ENCODE measurements at regions not wholly inside any gene's neighbourhood (a gene's known extent, or its start where the extent isn't known, plus 50 kb on each side); places are given as distances from the start of the nearest gene placed in this dataset.

DNA sequence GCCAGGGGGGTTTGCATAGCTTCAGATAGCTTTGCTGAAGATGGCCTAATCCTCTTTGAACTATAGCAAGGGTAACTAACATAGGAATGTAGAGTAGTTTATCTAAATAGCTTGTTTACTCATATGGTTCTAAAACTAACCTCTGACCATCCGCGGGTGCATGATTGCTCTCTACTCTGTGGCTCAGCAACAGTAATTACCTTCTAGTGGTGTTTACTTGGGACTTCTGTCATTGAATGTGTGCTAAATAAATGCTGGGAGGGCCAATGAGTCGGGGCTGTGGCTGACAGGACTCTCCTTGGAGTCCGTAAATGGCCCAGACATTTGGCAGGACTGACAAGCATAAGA lies 1461.9 kb downstream of the UQCRFS1 start:
- no peaks in the 10 kb centered on the region for H3K79me2 ChIP-seq (ENCODE audit: low read depth)
- H4K20me1 ChIP-seq (ENCODE audit: insufficient read depth) = peaks cover 5% of the 10 kb centered on the region; the same call in 1 of the 2 replicates
- intact Hi-C loops (cut with micrococcal nuclease; ENCODE audit: unreplicated experiment) = no loop called here
- BruUV-seq (replicated peaks) = no TSS peak
- H3F3A ChIP-seq (ENCODE audit: insufficient read depth, low read depth) = no peaks in the 10 kb centered on the region
- TF ChIP-seq, protein P1, sequence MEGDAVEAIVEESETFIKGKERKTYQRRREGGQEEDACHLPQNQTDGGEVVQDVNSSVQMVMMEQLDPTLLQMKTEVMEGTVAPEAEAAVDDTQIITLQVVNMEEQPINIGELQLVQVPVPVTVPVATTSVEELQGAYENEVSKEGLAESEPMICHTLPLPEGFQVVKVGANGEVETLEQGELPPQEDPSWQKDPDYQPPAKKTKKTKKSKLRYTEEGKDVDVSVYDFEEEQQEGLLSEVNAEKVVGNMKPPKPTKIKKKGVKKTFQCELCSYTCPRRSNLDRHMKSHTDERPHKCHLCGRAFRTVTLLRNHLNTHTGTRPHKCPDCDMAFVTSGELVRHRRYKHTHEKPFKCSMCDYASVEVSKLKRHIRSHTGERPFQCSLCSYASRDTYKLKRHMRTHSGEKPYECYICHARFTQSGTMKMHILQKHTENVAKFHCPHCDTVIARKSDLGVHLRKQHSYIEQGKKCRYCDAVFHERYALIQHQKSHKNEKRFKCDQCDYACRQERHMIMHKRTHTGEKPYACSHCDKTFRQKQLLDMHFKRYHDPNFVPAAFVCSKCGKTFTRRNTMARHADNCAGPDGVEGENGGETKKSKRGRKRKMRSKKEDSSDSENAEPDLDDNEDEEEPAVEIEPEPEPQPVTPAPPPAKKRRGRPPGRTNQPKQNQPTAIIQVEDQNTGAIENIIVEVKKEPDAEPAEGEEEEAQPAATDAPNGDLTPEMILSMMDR (conservative IDR thresholded peaks at IDR 0.05) = no peak
- TF ChIP-seq EZH2 (IDR thresholded peaks at IDR 0.05; ENCODE audit: low read depth) = no peak
- H3K4me1 ChIP-seq (replicated peaks; ENCODE audit: insufficient read depth) = no peaks in the 10 kb centered on the region
- no peak overlapping the region for H3K27ac ChIP-seq
- no peaks in the 10 kb centered on the region for H3K9me3 ChIP-seq (ENCODE audit: insufficient read depth, low read depth)
- H3K27me3 ChIP-seq (ENCODE audit: insufficient read depth, low read depth) = no peaks in the 10 kb centered on the region
- ChIA-PET CTCF (no interaction called here), POLR2A (ENCODE audit: unreplicated experiment) (no interaction called here)
- no peaks in the 10 kb centered on the region for H3K9me2 ChIP-seq (ENCODE audit: insufficient read depth)
- no peaks in the 10 kb centered on the region for H3K36me3 ChIP-seq (ENCODE audit: low read depth)
- H2AFZ ChIP-seq = no peak overlapping the region
- no peak overlapping the region for H3K4me3 ChIP-seq
- DNase-seq = no peak
- no peak overlapping the region for H3K4me2 ChIP-seq

DNA sequence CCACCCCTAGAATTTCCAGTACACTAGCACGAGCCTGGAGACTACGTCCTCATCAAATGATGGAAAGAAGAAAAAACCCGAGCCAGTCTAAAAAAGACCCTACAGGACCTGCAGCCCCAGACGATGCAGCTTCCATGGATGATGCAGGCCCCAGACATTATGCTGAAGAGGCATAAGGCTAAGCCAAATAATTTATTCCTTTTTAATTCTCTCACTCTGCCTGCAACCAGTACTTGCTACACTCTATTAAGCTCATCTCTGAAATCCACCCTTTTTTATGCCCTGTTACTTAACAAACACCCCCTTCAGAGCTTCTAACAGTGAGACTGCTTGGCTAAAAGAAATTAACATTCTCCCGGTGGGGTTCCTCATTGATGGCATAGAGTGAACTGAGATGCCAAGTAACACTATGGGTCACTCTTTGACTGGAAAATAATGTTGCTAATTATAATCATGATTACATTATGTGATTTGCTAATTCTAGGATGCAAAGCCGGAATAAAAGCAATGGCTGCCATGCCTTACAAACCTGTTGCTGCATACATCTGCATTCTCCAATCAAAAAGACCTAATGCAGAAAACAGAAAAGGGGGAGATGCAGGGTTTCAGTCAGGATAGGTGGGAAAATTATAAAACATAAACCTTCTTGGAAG lies 1462.4 kb downstream of the UQCRFS1 start:
- H4K20me1 ChIP-seq (ENCODE audit: insufficient read depth) = peaks cover 5% of the 10 kb centered on the region; the same call in 1 of the 2 replicates
- no peaks in the 10 kb centered on the region for H3K9me3 ChIP-seq (ENCODE audit: insufficient read depth, low read depth)
- ChIA-PET POLR2A (ENCODE audit: unreplicated experiment) (no interaction called here), CTCF (no interaction called here)
- H3K79me2 ChIP-seq (ENCODE audit: low read depth) = no peaks in the 10 kb centered on the region
- no peak overlapping the region for H3K4me2 ChIP-seq
- H3K27me3 ChIP-seq (ENCODE audit: insufficient read depth, low read depth) = no peaks in the 10 kb centered on the region
- H3K27ac ChIP-seq = no peak overlapping the region
- no peaks in the 10 kb centered on the region for H3K36me3 ChIP-seq (ENCODE audit: low read depth)
- TF ChIP-seq, protein P1 (conservative IDR thresholded peaks at IDR 0.05) = no peak
- TF ChIP-seq EZH2 (IDR thresholded peaks at IDR 0.05; ENCODE audit: low read depth) = no peak
- H2AFZ ChIP-seq = no peak overlapping the region
- no peak for DNase-seq
- intact Hi-C loops (cut with micrococcal nuclease; ENCODE audit: unreplicated experiment) = no loop called here
- no peaks in the 10 kb centered on the region for H3F3A ChIP-seq (ENCODE audit: insufficient read depth, low read depth)
- BruUV-seq (replicated peaks) = no TSS peak
- no peak overlapping the region for H3K4me3 ChIP-seq
- H3K9me2 ChIP-seq (ENCODE audit: insufficient read depth) = no peaks in the 10 kb centered on the region
- H3K4me1 ChIP-seq (replicated peaks; ENCODE audit: insufficient read depth) = no peaks in the 10 kb centered on the region

DNA sequence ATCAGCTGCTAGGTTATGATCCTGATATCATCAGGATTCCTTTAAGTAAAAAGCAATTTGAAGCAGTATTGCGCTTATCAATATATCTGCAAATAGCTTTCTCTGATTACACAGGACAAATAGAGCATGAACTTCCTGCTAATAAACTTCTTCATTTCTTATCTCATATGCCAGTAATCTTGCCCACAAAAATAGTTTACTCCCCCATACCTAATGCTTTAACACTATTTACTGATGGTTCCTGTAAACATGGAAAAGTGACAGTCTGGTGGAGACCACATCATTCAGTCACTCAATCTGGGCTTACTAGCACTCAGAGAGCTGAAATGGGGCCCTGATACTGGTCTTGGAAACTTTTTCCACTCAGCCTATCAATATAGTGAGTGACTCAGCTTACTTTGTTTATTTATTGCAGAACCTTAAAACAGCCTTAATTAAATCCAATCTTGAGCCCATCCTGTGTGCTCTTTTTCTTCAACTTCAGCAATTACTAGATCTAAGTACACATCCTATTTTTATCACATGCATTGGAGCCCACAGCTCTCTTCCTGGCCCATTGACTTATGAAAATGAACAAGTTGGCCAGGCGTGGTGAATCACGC lies 1464.3 kb downstream of the UQCRFS1 start:
- Histone ChIP-seq H3K36me3 (ENCODE audit: low read depth) (no peaks in the 10 kb centered on the region), H3K4me3 (no peak overlapping the region), H3K9me3 (ENCODE audit: insufficient read depth, low read depth) (no peaks in the 10 kb centered on the region), H3K9me2 (ENCODE audit: insufficient read depth) (no peaks in the 10 kb centered on the region), H3K79me2 (ENCODE audit: low read depth) (no peaks in the 10 kb centered on the region), H3F3A (ENCODE audit: insufficient read depth, low read depth) (no peaks in the 10 kb centered on the region), H3K4me2 (no peak overlapping the region), H2AFZ (no peak overlapping the region), H3K27ac (no peak overlapping the region), H3K27me3 (ENCODE audit: insufficient read depth, low read depth) (no peaks in the 10 kb centered on the region), H3K4me1 (replicated peaks; ENCODE audit: insufficient read depth) (no peaks in the 10 kb centered on the region), H4K20me1 (ENCODE audit: insufficient read depth) (peaks cover 5% of the 10 kb centered on the region; the same call in 1 of the 2 replicates)
- DNase-seq = no peak
- TF ChIP-seq EZH2 (IDR thresholded peaks at IDR 0.05; ENCODE audit: low read depth) = no peak
- TF ChIP-seq, protein P1 (conservative IDR thresholded peaks at IDR 0.05) = no peak
- intact Hi-C loops (cut with micrococcal nuclease; ENCODE audit: unreplicated experiment) = no loop called here
- no TSS peak for BruUV-seq (replicated peaks)
- ChIA-PET POLR2A (ENCODE audit: unreplicated experiment) (no interaction called here), CTCF (no interaction called here)

All from PC-9 (cell line).